Tibial nerve (tissue), 3 donors: ENCODE measurements at regions not wholly inside any gene's neighbourhood (a gene's known extent, or its start where the extent isn't known, plus 50 kb on each side); places are given as distances from the start of the nearest gene placed in this dataset.

Experiments
- POLR2A ChIP-seq, 2 donors: fragments of 450-650 bp; IDR thresholded peaks; one replicate each; pipeline ENCODE4 v1.6.1; 2017; ENCODE audit warnings: antibody characterized with exemption in 2 of 2, mild to moderate bottlenecking in 2 of 2, moderate library complexity in 2 of 2
- TF ChIP-seq, protein P1 (sequence below), 5 experiments: fragments of 200-600 bp in 3 of 5; fragments of 450-650 bp in 2 of 5; sonication (generic) in 3 of 5; IDR thresholded peaks; one replicate each; pipeline ENCODE4 v1.5.1; 2016 to 2019; ENCODE audit warnings: antibody characterized with exemption in 5 of 5, mild to moderate bottlenecking in 3 of 5, moderate library complexity in 2 of 5

GRCh38 chr2:150391779-150392178 lies 95.7 kb downstream of the RND3 start:
- no peak for TF ChIP-seq POLR2A (IDR thresholded peaks at IDR 0.05)
- TF ChIP-seq, protein P1, sequence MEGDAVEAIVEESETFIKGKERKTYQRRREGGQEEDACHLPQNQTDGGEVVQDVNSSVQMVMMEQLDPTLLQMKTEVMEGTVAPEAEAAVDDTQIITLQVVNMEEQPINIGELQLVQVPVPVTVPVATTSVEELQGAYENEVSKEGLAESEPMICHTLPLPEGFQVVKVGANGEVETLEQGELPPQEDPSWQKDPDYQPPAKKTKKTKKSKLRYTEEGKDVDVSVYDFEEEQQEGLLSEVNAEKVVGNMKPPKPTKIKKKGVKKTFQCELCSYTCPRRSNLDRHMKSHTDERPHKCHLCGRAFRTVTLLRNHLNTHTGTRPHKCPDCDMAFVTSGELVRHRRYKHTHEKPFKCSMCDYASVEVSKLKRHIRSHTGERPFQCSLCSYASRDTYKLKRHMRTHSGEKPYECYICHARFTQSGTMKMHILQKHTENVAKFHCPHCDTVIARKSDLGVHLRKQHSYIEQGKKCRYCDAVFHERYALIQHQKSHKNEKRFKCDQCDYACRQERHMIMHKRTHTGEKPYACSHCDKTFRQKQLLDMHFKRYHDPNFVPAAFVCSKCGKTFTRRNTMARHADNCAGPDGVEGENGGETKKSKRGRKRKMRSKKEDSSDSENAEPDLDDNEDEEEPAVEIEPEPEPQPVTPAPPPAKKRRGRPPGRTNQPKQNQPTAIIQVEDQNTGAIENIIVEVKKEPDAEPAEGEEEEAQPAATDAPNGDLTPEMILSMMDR (IDR thresholded peaks at IDR 0.05): no peak
